ENCODE measurements at regions not wholly inside any gene's neighbourhood (a gene's known extent, or its start where the extent isn't known, plus 50 kb on each side); places are given as distances from the start of the nearest gene placed in this dataset.

- no peaks in the 10 kb centered on the region for H3K4me1 ChIP-seq
- no peak overlapping the region for H3K27ac ChIP-seq
- DNase-seq (ENCODE audit: extremely low spot score in 2 of 2): no peak
- no peaks in the 10 kb centered on the region for H3K9me3 ChIP-seq
- no peaks in the 10 kb centered on the region for H3K27me3 ChIP-seq
- intact Hi-C loops (cut with DNase I): no loop called here
- TF ChIP-seq POLR2A (IDR thresholded peaks at IDR 0.05) (no peak), CTCF (IDR thresholded peaks at IDR 0.05) (no peak), POLR2AphosphoS5 (IDR thresholded peaks at IDR 0.05; ENCODE audit: insufficient read depth in 1 of 2, low read depth in 1 of 2) (no peak)
- no peaks in the 10 kb centered on the region for H3K36me3 ChIP-seq
- H3K4me3 ChIP-seq: no peak overlapping the region
Observed at GRCh38 chr6:81475646-81476045, 276.8 kb downstream of the TENT5A start.

- intact Hi-C loops (cut with DNase I): no loop called here
- no peaks in the 10 kb centered on the region for H3K36me3 ChIP-seq
- DNase-seq (ENCODE audit: extremely low spot score in 2 of 2): no peak
- H3K9me3 ChIP-seq: no peaks in the 10 kb centered on the region
- TF ChIP-seq POLR2A (IDR thresholded peaks at IDR 0.05) (no peak), POLR2AphosphoS5 (IDR thresholded peaks at IDR 0.05; ENCODE audit: insufficient read depth in 1 of 2, low read depth in 1 of 2) (no peak), CTCF (IDR thresholded peaks at IDR 0.05) (no peak)
- no peaks in the 10 kb centered on the region for H3K4me1 ChIP-seq
- H3K4me3 ChIP-seq: no peak overlapping the region
- H3K27me3 ChIP-seq: no peaks in the 10 kb centered on the region
- no peak overlapping the region for H3K27ac ChIP-seq
Observed at GRCh38 chr6:81465859-81466258, 286.6 kb downstream of the TENT5A start.

- H3K4me1 ChIP-seq: no peaks in the 10 kb centered on the region
- H3K36me3 ChIP-seq: no peaks in the 10 kb centered on the region
- TF ChIP-seq POLR2AphosphoS5 (IDR thresholded peaks at IDR 0.05; ENCODE audit: insufficient read depth in 1 of 2, low read depth in 1 of 2) (no peak), POLR2A (IDR thresholded peaks at IDR 0.05) (no peak), CTCF (IDR thresholded peaks at IDR 0.05) (no peak)
- H3K9me3 ChIP-seq: no peaks in the 10 kb centered on the region
- no peaks in the 10 kb centered on the region for H3K27me3 ChIP-seq
- DNase-seq (ENCODE audit: extremely low spot score in 2 of 2): no peak
- H3K4me3 ChIP-seq: no peak overlapping the region
- intact Hi-C loops (cut with DNase I): no loop called here
- no peak overlapping the region for H3K27ac ChIP-seq
Observed at GRCh38 chr6:81456416-81456815, 296.1 kb downstream of the TENT5A start.

GRCh38 chr6:81455641-81456040 is 296.8 kb downstream of the TENT5A start:
- Histone ChIP-seq H3K27ac (no peak overlapping the region), H3K4me3 (no peak overlapping the region), H3K4me1 (no peaks in the 10 kb centered on the region), H3K27me3 (no peaks in the 10 kb centered on the region), H3K9me3 (no peaks in the 10 kb centered on the region), H3K36me3 (no peaks in the 10 kb centered on the region)
- TF ChIP-seq CTCF (IDR thresholded peaks at IDR 0.05) (no peak), POLR2A (IDR thresholded peaks at IDR 0.05) (no peak), POLR2AphosphoS5 (IDR thresholded peaks at IDR 0.05; ENCODE audit: insufficient read depth in 1 of 2, low read depth in 1 of 2) (no peak)
- intact Hi-C loops (cut with DNase I): no loop called here
- no peak for DNase-seq (ENCODE audit: extremely low spot score in 2 of 2)

- H3K4me1 ChIP-seq: no peaks in the 10 kb centered on the region
- H3K9me3 ChIP-seq: no peaks in the 10 kb centered on the region
- H3K27me3 ChIP-seq: no peaks in the 10 kb centered on the region
- H3K36me3 ChIP-seq: no peaks in the 10 kb centered on the region
- no peak overlapping the region for H3K27ac ChIP-seq
- H3K4me3 ChIP-seq: no peak overlapping the region
- intact Hi-C loops (cut with DNase I): no loop called here
- no peak for DNase-seq (ENCODE audit: extremely low spot score in 2 of 2)
- TF ChIP-seq POLR2A (IDR thresholded peaks at IDR 0.05) (no peak), CTCF (IDR thresholded peaks at IDR 0.05) (no peak), POLR2AphosphoS5 (IDR thresholded peaks at IDR 0.05; ENCODE audit: insufficient read depth in 1 of 2, low read depth in 1 of 2) (no peak)
Observed at GRCh38 chr6:81451787-81452186, 300.7 kb downstream of the TENT5A start.
